ENCODE measurements at regions not wholly inside any gene's neighbourhood (a gene's known extent, or its start where the extent isn't known, plus 50 kb on each side); places are given as distances from the start of the nearest gene placed in this dataset.

DNA sequence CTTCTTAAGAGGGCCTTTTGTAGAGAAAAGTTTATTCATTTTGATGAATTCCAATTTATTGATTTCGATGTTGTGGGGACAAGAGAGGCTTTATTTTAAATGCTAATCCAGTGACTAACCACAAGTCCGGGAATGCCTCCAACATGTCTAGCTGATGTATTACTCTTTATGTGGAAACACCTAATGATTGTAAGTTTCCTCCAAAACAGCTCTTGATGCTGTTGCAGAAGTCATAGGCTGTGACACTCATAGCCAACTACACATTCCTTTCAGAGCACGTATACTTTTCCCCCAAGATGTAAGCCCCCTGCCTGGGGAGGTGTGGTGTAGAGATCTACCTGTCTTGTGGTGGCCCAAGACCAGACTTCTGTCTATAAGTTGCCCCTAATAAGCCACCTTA lies 61.3 kb upstream of the RNF24 start:
- no peak for TF ChIP-seq SUZ12 (IDR thresholded peaks at IDR 0.05; ENCODE audit: extremely low read depth, insufficient read depth, insufficient read length)
- TF ChIP-seq YY1 (IDR thresholded peaks at IDR 0.05; ENCODE audit: insufficient read depth, insufficient read length): no peak
- TF ChIP-seq ZNF274 (IDR thresholded peaks at IDR 0.05; ENCODE audit: low read depth, low read length): no peak
- Histone ChIP-seq H3K9ac (ENCODE audit: insufficient read length, low read depth) (no peak overlapping the region), H3K36me3 (ENCODE audit: insufficient read depth, insufficient read length, low read length) (no peaks in the 10 kb centered on the region), H3K27me3 (ENCODE audit: insufficient read depth, insufficient read length) (no peaks in the 10 kb centered on the region), H3K4me3 (ENCODE audit: insufficient read length, low read depth) (no peak overlapping the region), H3K4me1 (ENCODE audit: insufficient read depth, insufficient read length) (no peaks in the 10 kb centered on the region), H3K9me3 (ENCODE audit: insufficient read depth, low read length) (no peaks in the 10 kb centered on the region)
- no peak for DNase-seq (ENCODE audit: low read depth, low spot score)

DNA sequence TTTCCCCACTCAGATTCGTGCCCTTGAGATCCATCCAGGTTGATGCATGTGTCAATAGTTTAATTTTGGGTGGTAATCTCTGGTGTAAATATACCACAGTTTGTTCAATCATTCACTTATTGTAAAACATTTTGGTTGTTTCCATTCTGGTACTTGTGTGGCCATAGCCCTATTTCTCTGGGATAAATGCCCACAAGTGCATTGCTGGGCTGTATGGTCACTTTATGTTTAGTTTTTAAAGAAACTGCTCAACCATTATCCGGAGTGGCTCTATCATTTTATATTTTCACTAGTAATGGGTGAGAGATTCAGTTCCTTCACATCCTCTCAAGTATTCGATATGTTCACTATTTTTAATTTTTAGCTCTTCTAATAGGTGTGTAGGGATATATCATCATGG lies 60.7 kb upstream of the RNF24 start:
- TF ChIP-seq SUZ12 (IDR thresholded peaks at IDR 0.05; ENCODE audit: extremely low read depth, insufficient read depth, insufficient read length): no peak
- TF ChIP-seq YY1 (IDR thresholded peaks at IDR 0.05; ENCODE audit: insufficient read depth, insufficient read length): no peak
- TF ChIP-seq ZNF274 (IDR thresholded peaks at IDR 0.05; ENCODE audit: low read depth, low read length): no peak
- Histone ChIP-seq H3K27me3 (ENCODE audit: insufficient read depth, insufficient read length) (no peaks in the 10 kb centered on the region), H3K9ac (ENCODE audit: insufficient read length, low read depth) (no peak overlapping the region), H3K4me3 (ENCODE audit: insufficient read length, low read depth) (no peak overlapping the region), H3K9me3 (ENCODE audit: insufficient read depth, low read length) (no peaks in the 10 kb centered on the region), H3K4me1 (ENCODE audit: insufficient read depth, insufficient read length) (no peaks in the 10 kb centered on the region), H3K36me3 (ENCODE audit: insufficient read depth, insufficient read length, low read length) (no peaks in the 10 kb centered on the region)
- DNase-seq (ENCODE audit: low read depth, low spot score): no peak

DNA sequence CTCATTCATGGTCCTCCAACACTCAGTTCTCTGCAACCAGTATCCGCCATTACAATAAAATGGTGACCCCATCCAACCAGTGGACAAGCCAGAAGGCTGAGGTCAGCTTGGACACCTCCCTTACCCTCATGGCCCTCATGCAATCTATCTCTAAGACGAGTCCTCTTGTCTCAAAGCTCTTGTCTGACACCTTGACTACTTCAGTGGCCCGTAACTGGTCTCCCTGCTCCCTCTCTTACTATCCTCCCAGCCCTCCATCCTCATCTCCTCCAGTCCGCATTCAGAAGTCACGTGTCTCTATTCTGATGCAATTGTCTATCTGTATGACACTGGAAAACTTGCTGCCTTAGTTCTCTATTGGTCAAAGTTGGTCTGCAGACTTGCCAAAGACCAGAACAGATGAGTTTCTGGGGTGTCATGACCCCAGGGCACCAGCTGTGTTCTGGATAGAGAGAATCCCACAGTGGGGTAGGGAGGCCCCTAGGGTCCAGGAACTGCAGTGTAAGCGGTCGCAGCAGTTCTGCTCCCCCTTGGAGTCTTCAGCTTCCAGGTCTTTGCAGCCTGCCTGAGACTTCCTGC lies 59.6 kb upstream of the RNF24 start:
- H3K9me3 ChIP-seq (ENCODE audit: insufficient read depth, low read length): peaks cover 8% of the 10 kb centered on the region; the same call in 1 of the 2 replicates
- H3K27me3 ChIP-seq (ENCODE audit: insufficient read depth, insufficient read length): no peaks in the 10 kb centered on the region
- H3K4me3 ChIP-seq (ENCODE audit: insufficient read length, low read depth): no peak overlapping the region
- no peaks in the 10 kb centered on the region for H3K36me3 ChIP-seq (ENCODE audit: insufficient read depth, insufficient read length, low read length)
- no peak overlapping the region for H3K9ac ChIP-seq (ENCODE audit: insufficient read length, low read depth)
- no peak for DNase-seq (ENCODE audit: low read depth, low spot score)
- H3K4me1 ChIP-seq (ENCODE audit: insufficient read depth, insufficient read length): no peaks in the 10 kb centered on the region
- no peak for TF ChIP-seq ZNF274 (IDR thresholded peaks at IDR 0.05; ENCODE audit: low read depth, low read length)
- no peak for TF ChIP-seq SUZ12 (IDR thresholded peaks at IDR 0.05; ENCODE audit: extremely low read depth, insufficient read depth, insufficient read length)
- TF ChIP-seq YY1 (IDR thresholded peaks at IDR 0.05; ENCODE audit: insufficient read depth, insufficient read length): no peak

DNA sequence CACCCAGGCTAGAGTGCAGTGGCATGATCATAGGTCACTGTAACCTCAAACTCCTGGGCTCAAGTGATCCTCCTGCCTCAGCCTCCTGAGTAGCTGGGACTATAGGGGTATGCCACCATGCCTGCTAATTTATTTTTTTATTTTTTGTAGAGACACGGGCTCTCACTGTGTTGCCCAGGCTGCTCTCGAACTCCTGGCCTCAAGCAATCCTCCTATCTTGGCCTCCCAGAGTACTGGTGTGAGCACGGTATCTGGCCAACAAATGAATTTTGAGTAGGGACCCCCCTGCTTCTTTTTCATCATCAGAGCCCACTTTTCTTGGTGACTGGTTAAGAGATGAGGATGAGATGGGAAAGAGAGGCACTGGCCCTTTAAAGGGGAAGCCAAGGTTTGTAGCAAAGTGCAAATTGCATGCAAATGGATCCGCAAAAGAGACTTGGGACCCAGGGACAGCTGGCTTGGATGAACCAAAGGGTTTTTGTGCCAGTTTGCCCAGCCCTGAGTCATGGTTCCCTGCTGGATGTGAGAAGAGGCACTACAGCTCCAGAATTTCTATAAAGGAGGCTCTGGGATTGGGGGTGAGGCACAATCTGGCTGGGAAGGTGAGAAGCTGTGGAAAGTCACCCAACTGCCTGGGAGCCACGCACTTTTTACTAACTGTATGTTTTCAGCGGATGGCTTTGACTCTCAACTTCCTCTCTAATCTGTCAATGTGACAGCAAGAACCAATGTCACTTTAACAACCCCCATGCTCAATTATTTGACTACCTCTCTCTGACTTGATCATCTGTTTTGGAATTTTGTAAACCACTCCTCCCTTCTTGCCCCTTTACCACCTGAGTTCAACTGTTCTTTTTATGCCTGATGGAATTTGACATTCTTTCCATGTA lies 58.7 kb upstream of the RNF24 start:
- TF ChIP-seq SUZ12 (IDR thresholded peaks at IDR 0.05; ENCODE audit: extremely low read depth, insufficient read depth, insufficient read length) (no peak), ZNF274 (IDR thresholded peaks at IDR 0.05; ENCODE audit: low read depth, low read length) (no peak), YY1 (IDR thresholded peaks at IDR 0.05; ENCODE audit: insufficient read depth, insufficient read length) (no peak)
- Histone ChIP-seq H3K4me3 (ENCODE audit: insufficient read length, low read depth) (no peak overlapping the region), H3K4me1 (ENCODE audit: insufficient read depth, insufficient read length) (no peaks in the 10 kb centered on the region), H3K36me3 (ENCODE audit: insufficient read depth, insufficient read length, low read length) (no peaks in the 10 kb centered on the region), H3K9me3 (ENCODE audit: insufficient read depth, low read length) (peaks cover 8% of the 10 kb centered on the region; the same call in 1 of the 2 replicates), H3K9ac (ENCODE audit: insufficient read length, low read depth) (no peak overlapping the region), H3K27me3 (ENCODE audit: insufficient read depth, insufficient read length) (no peaks in the 10 kb centered on the region)
- no peak for DNase-seq (ENCODE audit: low read depth, low spot score)

DNA sequence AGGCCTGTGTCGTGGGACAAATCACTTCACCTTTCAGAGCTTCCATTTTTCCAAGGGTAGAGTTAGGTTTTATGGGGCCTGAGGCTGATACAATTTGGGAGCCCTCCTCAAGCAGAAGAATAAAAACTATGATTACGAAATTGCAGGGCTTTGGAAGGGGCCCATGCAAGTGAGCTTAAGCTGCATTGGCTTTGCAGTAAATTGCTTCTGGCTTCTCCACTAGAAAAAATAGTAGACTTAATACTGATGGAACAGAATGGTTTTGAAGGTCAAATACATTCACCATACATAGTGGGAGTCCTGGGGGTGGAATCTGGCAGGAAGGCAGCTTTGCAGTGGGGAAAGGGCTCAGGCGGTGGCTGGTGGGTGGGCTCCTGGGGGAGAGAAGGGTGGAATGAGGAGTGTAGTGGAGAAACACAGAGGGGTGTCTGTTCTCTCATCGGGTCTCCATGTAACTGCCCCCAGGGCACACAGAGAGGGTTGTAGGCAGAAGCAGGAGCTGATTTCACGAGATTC lies 55.9 kb upstream of the RNF24 start:
- no peak overlapping the region for H3K9ac ChIP-seq (ENCODE audit: insufficient read length, low read depth)
- no peaks in the 10 kb centered on the region for H3K27me3 ChIP-seq (ENCODE audit: insufficient read depth, insufficient read length)
- TF ChIP-seq SUZ12 (IDR thresholded peaks at IDR 0.05; ENCODE audit: extremely low read depth, insufficient read depth, insufficient read length): no peak
- TF ChIP-seq ZNF274 (IDR thresholded peaks at IDR 0.05; ENCODE audit: low read depth, low read length): no peak
- TF ChIP-seq YY1 (IDR thresholded peaks at IDR 0.05; ENCODE audit: insufficient read depth, insufficient read length): no peak
- H3K9me3 ChIP-seq (ENCODE audit: insufficient read depth, low read length): peaks cover 8% of the 10 kb centered on the region; the same call in 1 of the 2 replicates
- DNase-seq (ENCODE audit: low read depth, low spot score): no peak
- no peaks in the 10 kb centered on the region for H3K36me3 ChIP-seq (ENCODE audit: insufficient read depth, insufficient read length, low read length)
- H3K4me1 ChIP-seq (ENCODE audit: insufficient read depth, insufficient read length): no peaks in the 10 kb centered on the region
- no peak overlapping the region for H3K4me3 ChIP-seq (ENCODE audit: insufficient read length, low read depth)

DNA sequence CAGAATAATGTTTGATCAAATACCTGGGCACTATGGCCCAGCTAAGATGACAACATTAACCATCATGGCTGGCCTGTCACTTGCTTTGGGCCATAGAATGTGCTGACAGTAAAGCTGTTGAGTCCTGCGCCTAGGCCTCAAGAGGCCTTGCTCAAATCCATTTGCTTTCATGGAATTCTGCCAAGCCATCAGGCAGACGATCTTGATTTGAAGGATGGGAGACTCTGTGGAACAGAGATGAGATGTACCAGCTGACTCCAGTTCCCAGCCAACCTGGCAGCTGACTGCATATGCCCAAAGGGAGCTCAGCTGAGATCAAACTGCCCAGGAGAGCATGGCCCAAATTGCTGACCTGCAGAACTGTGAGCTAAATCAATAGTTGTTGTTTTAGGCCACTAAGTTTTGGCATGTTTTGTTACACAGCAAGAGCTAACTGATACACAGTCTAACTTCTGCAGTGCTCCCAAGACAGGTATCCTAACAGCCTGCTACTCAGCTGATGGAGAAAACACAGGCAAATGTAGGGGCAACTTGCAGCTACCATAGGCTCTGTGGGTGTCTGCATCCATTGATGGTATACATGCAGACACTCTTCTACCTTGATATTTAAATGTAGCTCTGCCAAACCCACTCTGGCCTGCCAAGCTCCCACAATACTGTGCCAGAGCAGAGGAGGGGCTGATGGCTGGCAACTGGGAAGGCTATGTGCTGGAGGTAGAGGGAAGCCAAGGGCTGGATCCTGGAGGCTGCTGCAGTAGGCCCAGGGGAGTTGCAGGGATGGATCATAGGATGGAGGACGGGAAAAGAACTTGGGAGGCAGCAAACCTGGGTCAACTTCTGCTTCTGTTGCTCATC lies 55.2 kb upstream of the RNF24 start:
- no peak overlapping the region for H3K4me3 ChIP-seq (ENCODE audit: insufficient read length, low read depth)
- no peaks in the 10 kb centered on the region for H3K4me1 ChIP-seq (ENCODE audit: insufficient read depth, insufficient read length)
- no peak for DNase-seq (ENCODE audit: low read depth, low spot score)
- peaks cover 8% of the 10 kb centered on the region; the same call in 1 of the 2 replicates for H3K9me3 ChIP-seq (ENCODE audit: insufficient read depth, low read length)
- no peak overlapping the region for H3K9ac ChIP-seq (ENCODE audit: insufficient read length, low read depth)
- no peaks in the 10 kb centered on the region for H3K27me3 ChIP-seq (ENCODE audit: insufficient read depth, insufficient read length)
- H3K36me3 ChIP-seq (ENCODE audit: insufficient read depth, insufficient read length, low read length): no peaks in the 10 kb centered on the region
- TF ChIP-seq SUZ12 (IDR thresholded peaks at IDR 0.05; ENCODE audit: extremely low read depth, insufficient read depth, insufficient read length) (no peak), YY1 (IDR thresholded peaks at IDR 0.05; ENCODE audit: insufficient read depth, insufficient read length) (no peak), ZNF274 (IDR thresholded peaks at IDR 0.05; ENCODE audit: low read depth, low read length) (no peak)
